SK-N-MC (cell line): ENCODE measurements at regions not wholly inside any gene's neighbourhood (a gene's known extent, or its start where the extent isn't known, plus 50 kb on each side); places are given as distances from the start of the nearest gene placed in this dataset.

Source experiments
- EZH2 ChIP-seq: fragments of 200-600 bp; sonication (generic); IDR thresholded peaks from one replicate; pipeline ENCODE4 v1.6.1; 2017; ENCODE audit warnings: antibody characterized with exemption
- POLR2AphosphoS5 ChIP-seq: IDR thresholded peaks from 2 replicates; pipeline ENCODE4 v1.6.1; 2012; ENCODE audit warnings: mild to moderate bottlenecking, low read depth, low read length, borderline replicate concordance

GRCh38 chr12:46518729-46519128, 146.2 kb upstream of the SLC38A2 start:
- TF ChIP-seq POLR2AphosphoS5 (no peak), EZH2 (no peak)
